Endodermal cell (in vitro differentiated cells): ENCODE measurements at regions not wholly inside any gene's neighbourhood (a gene's known extent, or its start where the extent isn't known, plus 50 kb on each side); places are given as distances from the start of the nearest gene placed in this dataset.

Experiments
- DNase-seq: peaks from one replicate; pipeline ENCODE4 v3.0.0-alpha.2; 2017
- H3K27ac ChIP-seq: 2 replicates; pipeline ENCODE4 v1.5.1; 2013; ENCODE audit warnings: mild to moderate bottlenecking, low read depth, low read length, moderate library complexity
- H3K27me3 ChIP-seq: 2 replicates; pipeline ENCODE4 v1.6.1; 2013; ENCODE audit warnings: mild to moderate bottlenecking, low read length, moderate library complexity; ENCODE audit not compliant: insufficient read depth, control insufficient read depth, poor library complexity, severe bottlenecking
- H3K36me3 ChIP-seq: 2 replicates; pipeline ENCODE4 v1.7.0; 2013; ENCODE audit warnings: mild to moderate bottlenecking, low read length, moderate library complexity; ENCODE audit not compliant: control insufficient read depth, insufficient read depth
- H3K4me1 ChIP-seq: one replicate; pipeline ENCODE4 v1.7.0; 2013; ENCODE audit warnings: low read length; ENCODE audit not compliant: control insufficient read depth, insufficient read depth
- H3K4me3 ChIP-seq: 2 replicates; pipeline ENCODE4 v1.5.1; 2013; ENCODE audit warnings: mild to moderate bottlenecking, low read length, moderate library complexity
- H3K9ac ChIP-seq: 2 replicates; pipeline ENCODE4 v1.6.1; 2013; ENCODE audit warnings: mild to moderate bottlenecking, low read length, moderate library complexity; ENCODE audit not compliant: poor library complexity, severe bottlenecking; ENCODE audit errors: extremely low read depth
- H3K9me3 ChIP-seq: 2 replicates; pipeline ENCODE4 v1.6.1; 2013; ENCODE audit warnings: mild to moderate bottlenecking, low read length, moderate library complexity; ENCODE audit not compliant: control insufficient read depth
- H3K27ac Mint-ChIP-seq: 2 replicates; pipeline ENCODE4 v1.8.0; 2020; ENCODE audit warnings: mixed read lengths
- H3K27me3 Mint-ChIP-seq: 2 replicates; pipeline ENCODE4 v1.8.0; 2021; ENCODE audit warnings: mild to moderate bottlenecking, mixed read lengths; ENCODE audit not compliant: insufficient read depth
- H3K36me3 Mint-ChIP-seq: 2 replicates; pipeline ENCODE4 v1.8.0; 2020; ENCODE audit warnings: low read depth, mixed read lengths
- H3K4me1 Mint-ChIP-seq: 2 replicates; pipeline ENCODE4 v1.8.0; 2020; ENCODE audit warnings: mixed read lengths
- H3K4me3 Mint-ChIP-seq: 2 replicates; pipeline ENCODE4 v1.8.0; 2020; ENCODE audit warnings: mild to moderate bottlenecking, moderate library complexity, mixed read lengths
- H3K9me3 Mint-ChIP-seq: 2 replicates; pipeline ENCODE4 v1.8.0; 2020; ENCODE audit warnings: mild to moderate bottlenecking, mixed read lengths
- CTCF ChIP-seq: fragments of 200-600 bp; sonication (generic); conservative IDR thresholded peaks from 2 replicates; pipeline ENCODE4 v1.5.0; 2021; ENCODE audit warnings: antibody characterized with exemption, mild to moderate bottlenecking
- WGBS, 2 experiments: methylation state at CpG; one replicate each; pipeline versions ENCODE4 v1.1.5 to v1.1.7; 2013; ENCODE audit warnings: missing lambda C conversion rate in 2 of 2, mixed read lengths in 1 of 2; ENCODE audit not compliant: insufficient coverage in 1 of 2, insufficient read length in 1 of 2; 5-methylcytosine and 5-hydroxymethylcytosine counted together

DNA sequence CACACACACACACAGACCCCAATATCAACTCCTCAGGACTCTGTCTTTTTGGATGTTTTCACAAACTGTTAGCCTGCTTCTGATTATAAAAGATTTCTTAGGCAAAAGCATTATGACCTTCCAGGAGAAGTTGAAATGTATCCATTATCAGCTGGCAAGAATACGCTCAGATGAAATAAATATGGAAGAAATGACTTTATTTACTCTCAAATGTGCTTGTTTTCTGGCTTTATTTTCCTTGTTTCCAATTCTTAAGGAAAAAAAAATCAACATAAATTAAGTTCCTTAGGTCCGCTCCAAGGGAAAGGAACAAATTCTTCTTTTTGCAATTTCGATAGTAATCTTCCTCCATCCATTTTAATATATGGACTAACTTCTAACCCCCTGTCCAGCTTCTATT lies 175.6 kb upstream of the HCCS start:
- WGBS, 2 experiments: 90 to 100% methylated on average over 2 of the region's 3 CpGs
- Histone ChIP-seq H3K4me3 (no peak overlapping the region), H3K9ac (no peak overlapping the region), H3K4me1 (no peaks in the 10 kb centered on the region), H3K27me3 (no peaks in the 10 kb centered on the region), H3K36me3 (no peaks in the 10 kb centered on the region), H3K27ac (no peak overlapping the region), H3K9me3 (no peaks in the 10 kb centered on the region)
- Mint-ChIP-seq H3K36me3 (no peaks in the 10 kb centered on the region), H3K27me3 (no peaks in the 10 kb centered on the region), H3K4me3 (no peak overlapping the region), H3K4me1 (no peaks in the 10 kb centered on the region), H3K27ac (no peak overlapping the region), H3K9me3 (peaks cover 44% of the 10 kb centered on the region)
- no peak for TF ChIP-seq CTCF
- DNase-seq: no peak

DNA sequence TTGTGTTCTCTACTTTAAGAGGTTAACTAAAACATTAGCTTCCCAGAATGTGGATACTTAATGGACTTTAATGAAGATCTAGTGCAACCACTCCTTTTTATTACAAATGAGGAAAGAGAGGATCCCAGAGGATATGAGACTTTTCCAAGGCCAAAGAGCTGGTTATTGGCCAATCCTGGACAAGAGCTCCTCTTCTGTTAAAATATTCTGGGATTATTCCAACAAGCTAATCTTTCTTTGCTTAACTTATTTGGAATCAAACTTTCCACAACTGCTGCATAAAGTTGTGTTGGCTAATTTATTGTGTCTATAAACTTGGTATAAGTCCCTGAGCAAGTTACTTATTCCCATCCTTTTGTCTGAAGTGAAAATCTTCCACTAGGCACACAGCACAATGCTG lies 174.2 kb upstream of the HCCS start:
- H3K27me3 Mint-ChIP-seq: no peaks in the 10 kb centered on the region
- no peak for TF ChIP-seq CTCF
- Histone ChIP-seq H3K9me3 (no peaks in the 10 kb centered on the region), H3K9ac (no peak overlapping the region), H3K27ac (no peak overlapping the region), H3K4me1 (no peaks in the 10 kb centered on the region), H3K27me3 (no peaks in the 10 kb centered on the region), H3K4me3 (no peak overlapping the region), H3K36me3 (no peaks in the 10 kb centered on the region)
- no peaks in the 10 kb centered on the region for H3K4me1 Mint-ChIP-seq
- H3K36me3 Mint-ChIP-seq: no peaks in the 10 kb centered on the region
- no peak for DNase-seq
- no peak overlapping the region for H3K4me3 Mint-ChIP-seq
- no peak overlapping the region for H3K27ac Mint-ChIP-seq
- peaks cover 39% of the 10 kb centered on the region for H3K9me3 Mint-ChIP-seq

GRCh38 chrX:10938365-10938923 lies 172.7 kb upstream of the HCCS start:
- Histone ChIP-seq H3K36me3 (no peaks in the 10 kb centered on the region), H3K27ac (no peak overlapping the region), H3K27me3 (no peaks in the 10 kb centered on the region), H3K9me3 (no peaks in the 10 kb centered on the region), H3K4me3 (no peak overlapping the region), H3K4me1 (no peaks in the 10 kb centered on the region), H3K9ac (no peak overlapping the region)
- no peak overlapping the region for H3K4me3 Mint-ChIP-seq
- H3K4me1 Mint-ChIP-seq: no peaks in the 10 kb centered on the region
- DNase-seq: no peak
- TF ChIP-seq CTCF: no peak
- peaks cover 38% of the 10 kb centered on the region for H3K9me3 Mint-ChIP-seq
- H3K27me3 Mint-ChIP-seq: no peaks in the 10 kb centered on the region
- WGBS, 2 experiments: 83% methylated on average over 4 of the region's 6 CpGs; no CpG with 5 or more reads in 1 of the 2 experiments
- H3K36me3 Mint-ChIP-seq: no peaks in the 10 kb centered on the region
- no peak overlapping the region for H3K27ac Mint-ChIP-seq
